Stimulated activated CD4-positive, alpha-beta T cell treated with anti-CD3 and anti-CD28 coated beads, TNF-alpha, amount 100 ng/mL, for 24 hours (primary cell): ENCODE measurements at regions not wholly inside any gene's neighbourhood (a gene's known extent, or its start where the extent isn't known, plus 50 kb on each side); places are given as distances from the start of the nearest gene placed in this dataset.

ENCODE experiments used
- DNase-seq, 3 experiments: peaks; one replicate each; pipeline ENCODE4 v3.0.0-alpha.2; 2020; ENCODE audit warnings: low read depth in 3 of 3

DNA sequence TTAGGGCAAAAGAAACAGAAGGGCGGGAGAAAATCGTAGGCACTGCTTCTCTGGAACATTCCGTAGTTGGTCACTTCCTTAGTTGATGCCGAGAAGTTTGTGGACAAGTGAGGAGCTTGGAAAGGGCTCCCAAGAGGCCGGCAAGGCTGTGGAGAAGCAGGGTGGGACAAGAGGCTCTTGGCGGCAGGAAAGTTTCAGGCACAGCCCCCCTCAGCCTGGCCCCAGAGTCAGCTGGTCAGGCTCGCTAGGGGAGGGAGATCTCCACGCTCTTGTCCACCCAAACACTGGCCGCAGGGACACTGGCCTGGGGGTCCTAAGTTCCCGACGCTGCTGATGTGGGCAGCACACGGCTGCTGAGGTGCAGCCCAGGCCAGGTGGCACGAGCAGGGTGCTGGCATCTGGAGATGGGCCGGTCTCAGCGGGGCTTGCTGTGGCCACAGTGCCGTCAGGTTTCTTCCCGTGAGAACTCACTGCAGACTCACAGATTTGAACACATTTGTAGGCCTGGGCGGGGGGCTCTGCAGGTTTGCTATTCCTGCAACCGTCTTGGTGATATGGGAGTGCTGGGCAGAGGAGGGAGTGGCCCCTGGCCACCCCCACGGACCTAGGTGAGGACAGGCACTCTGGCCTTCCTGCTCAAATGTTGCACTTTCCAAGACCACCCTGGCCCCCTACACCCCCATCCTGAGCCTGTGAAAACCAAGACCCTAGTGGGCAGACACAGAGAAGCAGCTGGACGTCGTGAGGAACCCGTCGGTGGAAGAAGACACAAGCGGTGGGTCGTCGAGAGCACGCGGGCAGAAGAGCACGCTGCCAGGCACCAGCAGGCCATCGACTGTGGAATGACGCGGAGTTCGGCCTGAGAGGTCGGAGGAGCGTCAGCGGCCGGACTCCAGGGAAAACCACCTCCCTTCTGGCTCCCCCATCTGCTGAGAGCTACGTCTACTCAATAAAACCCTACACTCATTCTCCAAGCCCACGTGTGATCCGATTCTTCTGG is 160.1 kb downstream of the ERMARD start:
- no peak for DNase-seq

DNA sequence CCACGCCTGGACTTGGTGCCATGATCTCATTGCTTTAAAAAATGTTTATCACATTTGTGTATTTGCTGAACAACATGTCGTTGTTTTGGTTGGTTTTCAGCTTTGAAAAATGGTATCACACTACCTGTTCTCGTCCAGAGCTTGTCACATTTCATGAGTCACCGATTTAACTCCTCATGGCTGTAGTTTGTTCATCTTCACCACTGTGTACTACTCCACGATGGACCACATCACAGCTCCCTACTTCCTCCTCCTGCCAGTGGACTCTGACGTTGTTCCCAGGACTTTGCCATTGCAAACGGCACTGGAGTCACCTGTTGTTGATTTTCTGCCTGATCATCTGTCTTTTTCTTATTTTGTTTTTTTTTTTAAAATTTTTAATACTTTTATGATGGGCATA is 157.7 kb downstream of the ERMARD start:
- no peak for DNase-seq

DNA sequence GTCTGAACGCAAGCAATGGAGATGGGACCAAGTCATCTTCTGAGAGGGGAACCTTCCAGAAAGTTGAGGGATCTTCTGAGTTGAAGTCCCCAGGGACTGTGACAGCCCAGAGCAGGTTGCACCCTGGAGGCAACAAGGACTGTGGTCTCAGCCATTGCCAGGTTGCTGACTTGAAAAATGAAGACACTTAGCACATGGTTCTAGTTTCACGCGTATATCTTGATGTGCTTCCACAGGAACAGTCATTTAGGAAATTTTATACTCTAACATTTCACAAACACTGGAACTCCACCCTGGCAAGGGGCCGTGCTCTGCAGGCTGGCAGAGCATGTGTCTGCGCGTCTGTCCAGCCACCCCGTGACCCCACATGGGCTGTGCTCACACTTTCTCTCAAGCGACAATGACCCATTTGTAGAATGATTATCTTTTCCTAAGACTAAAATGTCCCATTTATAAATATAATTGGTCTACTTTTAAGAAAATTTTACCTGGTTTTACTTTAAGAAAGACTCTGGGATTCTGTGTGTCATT is 157.0 kb downstream of the ERMARD start:
- DNase-seq: no peak

DNA sequence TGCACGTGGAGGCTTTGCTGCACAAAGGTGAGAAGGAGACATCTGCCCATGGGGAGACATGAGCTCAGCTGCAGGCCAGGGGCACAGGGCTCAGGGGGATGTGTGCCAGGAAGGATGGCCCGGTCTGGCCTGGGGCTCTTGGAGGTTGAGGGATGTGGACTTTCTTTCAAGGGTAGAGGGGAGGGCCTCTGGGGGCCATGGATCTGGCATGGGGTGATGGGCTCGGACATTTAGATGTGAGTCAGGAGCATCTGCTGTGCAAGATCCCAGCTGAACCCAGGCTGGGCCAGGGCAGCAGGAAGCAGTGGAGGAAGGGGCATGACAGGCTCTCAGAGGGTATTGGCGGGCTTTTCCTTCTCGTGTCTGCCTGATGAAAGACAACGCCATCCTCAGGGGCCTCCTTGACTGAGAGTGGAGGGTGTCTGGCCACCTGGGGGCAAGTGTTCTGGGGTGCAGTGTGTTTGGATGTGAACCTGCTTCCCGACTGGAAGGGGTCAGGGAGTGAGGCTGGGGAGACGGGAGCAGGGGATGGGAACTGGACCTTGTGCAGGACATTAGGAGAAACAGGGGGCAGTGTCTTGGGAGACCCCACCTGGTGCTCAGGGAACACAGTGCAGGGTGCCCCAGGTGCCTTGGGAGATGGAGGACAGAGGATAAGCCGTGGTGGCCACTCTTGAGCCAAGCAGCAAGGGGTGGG is 156.1 kb downstream of the ERMARD start:
- DNase-seq: no peak

DNA sequence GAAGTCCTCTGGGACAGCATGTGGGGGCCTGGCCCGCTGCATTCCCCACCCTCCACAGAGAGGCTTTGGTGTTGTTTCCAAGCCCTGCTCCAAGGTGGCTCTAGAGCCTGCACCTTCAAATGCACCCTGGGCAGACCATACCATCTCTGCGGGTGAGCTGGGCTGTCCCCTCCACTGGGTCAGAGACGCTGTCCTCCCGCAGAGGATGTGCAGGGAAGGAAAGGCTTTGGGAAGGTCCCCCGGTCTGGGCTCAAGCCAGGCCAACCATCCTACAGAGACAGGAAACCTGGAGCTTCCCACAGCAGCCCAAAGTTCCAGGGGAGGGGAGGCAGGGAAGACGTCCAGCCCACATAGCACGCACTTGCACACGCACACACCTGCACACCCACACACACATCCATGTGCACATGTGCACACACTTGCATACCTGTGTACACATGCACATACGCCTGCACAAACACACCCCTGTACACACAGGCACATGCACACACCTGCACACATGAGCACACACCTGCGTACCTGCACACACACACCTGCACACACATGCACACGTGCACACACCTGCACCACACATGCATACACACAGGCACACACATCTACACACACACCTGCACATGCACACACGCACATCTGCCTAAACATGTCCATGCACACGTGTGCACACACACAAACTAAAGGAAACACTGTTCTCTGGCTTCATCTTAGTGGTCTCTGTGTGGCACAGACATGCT is 155.4 kb downstream of the ERMARD start:
- no peak for DNase-seq

DNA sequence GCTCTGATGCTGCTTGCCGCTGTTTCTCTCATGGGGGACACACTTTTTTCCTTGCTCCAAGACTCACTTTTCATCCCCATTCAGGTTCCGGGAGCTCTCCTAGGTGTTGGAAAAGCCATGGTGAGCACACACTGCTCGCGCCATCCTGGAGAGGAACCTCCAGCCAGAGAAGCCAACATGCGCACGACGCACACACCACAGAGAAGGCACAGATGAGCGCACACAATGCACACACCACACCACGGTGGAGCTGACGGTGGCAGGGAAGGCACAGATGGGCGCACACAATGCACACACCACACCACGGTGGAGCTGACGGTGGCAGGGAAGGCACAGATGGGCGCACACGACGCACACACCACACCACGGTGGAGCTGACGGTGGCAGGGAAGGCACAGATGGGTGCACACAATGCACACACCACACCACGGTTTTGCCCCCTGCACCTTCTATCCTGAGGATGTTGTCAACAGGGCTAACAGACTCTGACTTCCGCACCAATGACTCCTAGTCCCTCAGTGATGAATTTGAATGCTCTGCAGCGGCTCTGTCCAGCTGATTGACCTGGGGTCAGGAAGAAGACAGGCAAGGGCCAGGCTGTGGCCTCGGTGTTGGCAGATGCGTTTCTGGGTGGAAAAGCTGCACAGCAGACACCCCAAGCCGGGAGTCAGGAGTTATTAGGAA is 154.7 kb downstream of the ERMARD start:
- DNase-seq: no peak

DNA sequence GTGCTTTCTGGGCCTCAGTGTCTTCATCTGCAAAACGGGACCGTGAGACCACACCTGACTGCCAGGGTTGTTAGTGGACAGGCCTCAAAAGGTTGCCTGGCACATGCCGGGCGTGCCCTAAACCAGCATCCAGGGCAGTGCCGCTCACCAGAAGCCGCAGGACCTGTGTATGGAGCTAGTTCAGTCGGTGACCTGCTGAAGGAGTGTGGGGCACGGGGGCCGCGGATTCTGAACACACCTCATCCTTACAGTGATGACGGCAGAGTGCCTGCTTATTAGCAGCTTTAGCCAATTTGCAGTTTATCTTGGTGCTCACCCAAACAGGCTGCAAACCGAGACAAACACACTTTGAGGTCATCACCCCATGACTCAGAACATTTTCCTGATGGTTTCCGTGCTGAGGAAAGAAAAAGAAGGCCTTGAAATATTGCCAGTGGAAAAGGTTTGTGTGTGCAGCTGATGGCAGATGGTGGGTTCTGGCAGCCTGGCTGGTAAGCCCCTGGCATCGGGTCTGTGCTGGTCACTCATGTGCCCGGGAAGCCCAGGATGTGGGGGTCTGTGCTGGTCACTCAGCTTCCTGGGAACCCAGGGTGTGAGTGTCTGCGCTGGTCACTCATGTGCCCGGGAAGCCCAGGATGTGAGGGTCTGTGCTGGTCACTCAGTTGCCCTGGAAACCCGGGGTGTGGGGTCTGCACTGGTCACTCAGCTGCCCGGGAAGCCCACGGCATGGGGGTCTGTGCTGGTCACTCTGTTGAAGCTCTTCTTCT is 153.8 kb downstream of the ERMARD start:
- no peak for DNase-seq

DNA sequence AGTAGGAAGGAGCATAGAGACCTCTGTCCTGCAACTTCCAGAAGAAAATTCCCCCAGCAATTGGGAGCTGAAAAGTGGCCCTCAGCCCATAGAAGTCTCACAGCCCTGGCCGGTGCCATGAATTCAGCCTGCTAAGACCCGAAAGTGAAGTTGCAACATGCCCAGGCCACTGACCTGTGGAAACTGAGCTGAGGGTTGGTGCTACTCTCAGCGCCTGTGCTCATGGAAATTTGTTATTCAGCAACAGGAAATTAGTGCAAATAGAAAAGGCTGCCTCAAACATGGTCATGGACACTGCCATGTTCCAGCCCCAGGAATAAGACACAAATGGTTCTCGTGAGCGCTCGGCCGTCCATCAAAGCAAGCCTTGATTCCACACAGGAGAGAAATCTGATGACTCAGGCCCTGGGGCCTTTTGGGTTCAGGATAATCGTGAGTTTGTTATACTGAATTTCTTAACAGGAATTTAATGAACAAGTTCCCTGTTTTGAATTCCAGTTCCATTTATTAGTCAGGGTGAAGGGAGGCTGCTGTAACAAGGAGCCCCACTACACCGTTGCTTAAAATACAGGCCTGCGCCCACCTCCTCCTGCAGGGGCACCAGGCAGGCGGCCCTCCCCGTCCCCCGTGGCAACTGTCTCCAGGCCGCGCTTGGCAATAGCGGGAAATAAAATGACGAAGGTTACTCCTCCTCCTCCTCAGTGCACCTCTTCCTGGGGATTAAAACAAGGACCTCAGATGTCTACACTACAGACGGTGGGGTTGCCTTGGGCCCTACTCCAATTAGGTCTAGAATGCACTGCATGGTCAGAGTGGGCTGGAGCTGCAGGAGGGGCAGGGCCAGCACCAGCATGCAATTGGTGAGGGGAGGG is 152.9 kb downstream of the ERMARD start:
- no peak for DNase-seq

DNA sequence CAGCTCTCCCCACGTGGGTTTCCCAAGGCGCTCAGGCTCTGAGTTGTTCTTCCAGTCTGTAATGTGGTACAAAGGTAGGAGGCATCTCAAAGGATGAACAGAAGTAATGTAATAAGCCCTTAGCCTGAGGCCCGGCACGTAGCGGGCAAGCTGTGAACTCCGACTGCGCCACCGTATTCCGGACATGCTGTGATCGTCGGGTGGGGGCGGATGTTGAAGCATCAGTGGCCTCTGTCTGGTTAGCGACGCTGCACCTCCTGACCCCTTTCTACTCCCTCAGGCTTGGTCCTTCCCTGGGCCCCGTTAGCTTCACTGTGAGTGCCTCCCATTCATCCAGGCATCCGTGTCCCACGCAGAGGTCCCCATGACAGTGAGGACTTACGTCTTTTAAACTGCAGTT is 151.7 kb downstream of the ERMARD start:
- DNase-seq: no peak

DNA sequence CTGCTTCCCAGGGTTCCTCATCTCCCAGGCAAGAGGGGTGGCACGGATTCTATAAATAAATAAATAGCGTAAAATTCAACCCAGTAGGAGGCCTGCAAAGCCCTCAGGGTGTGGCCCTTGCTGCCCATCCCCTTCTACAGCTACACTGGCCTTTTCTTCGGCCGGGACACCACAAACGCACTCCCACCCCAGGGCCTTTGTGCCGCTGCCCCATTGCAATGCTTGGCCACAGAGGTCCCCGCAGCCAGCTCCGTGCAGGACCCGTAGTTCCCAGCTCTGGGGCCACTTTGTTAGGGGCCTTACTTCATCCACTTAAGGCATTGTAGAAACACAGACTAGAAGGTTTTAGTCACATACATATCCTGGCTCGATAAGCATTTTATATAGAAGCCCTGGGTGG is 151.2 kb downstream of the ERMARD start:
- no peak for DNase-seq

DNA sequence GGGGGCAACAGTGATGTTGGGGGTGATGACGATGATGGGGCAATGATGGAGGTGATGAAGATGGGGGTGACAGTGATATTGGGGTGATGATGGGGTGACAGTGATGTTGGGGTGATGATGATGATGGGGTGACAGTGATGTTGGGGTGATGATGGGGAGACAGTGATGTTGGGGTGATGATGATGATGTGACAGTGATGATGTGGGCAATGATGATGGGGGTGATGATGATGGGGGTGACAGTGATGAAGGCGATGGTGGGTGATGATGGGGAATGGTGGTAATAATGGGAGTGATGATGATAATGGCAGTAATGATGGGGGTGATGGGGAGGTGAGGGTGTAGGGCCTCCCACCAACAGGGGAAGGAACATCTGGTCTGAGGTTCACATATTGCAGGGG is 150.6 kb downstream of the ERMARD start:
- DNase-seq: no peak

DNA sequence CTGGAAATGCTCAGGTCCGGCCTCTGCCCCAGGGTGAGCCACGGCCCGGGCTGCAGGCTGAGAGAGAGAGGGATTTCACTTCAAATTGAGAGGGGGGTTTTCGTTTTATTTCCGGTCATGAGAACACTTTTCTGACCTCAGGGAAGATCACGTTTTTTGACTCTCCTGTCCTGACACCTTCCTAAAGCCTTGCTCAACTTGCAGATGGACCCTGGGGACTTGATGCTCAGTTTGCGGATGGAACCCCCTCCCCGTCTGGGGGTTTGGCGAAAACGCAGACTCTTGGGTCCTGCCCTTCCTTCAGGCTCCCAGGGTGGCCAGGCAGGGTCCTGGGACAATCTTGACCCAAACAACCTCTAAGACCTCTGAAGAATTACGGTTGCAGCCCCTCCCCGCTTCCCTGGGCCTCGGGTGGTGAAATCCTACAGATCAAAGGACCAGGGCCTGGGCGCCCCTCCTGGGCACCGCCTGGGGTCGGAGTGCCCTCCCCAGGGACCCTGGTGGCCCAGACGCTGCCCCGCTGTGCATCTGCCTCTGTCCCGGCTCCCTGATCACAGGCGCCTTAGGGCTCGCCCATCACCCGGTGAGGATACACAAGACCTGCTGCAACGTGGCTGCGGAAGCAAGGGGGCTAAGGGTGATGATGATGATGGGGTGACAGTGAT is 148.2 kb downstream of the ERMARD start:
- DNase-seq: no peak

DNA sequence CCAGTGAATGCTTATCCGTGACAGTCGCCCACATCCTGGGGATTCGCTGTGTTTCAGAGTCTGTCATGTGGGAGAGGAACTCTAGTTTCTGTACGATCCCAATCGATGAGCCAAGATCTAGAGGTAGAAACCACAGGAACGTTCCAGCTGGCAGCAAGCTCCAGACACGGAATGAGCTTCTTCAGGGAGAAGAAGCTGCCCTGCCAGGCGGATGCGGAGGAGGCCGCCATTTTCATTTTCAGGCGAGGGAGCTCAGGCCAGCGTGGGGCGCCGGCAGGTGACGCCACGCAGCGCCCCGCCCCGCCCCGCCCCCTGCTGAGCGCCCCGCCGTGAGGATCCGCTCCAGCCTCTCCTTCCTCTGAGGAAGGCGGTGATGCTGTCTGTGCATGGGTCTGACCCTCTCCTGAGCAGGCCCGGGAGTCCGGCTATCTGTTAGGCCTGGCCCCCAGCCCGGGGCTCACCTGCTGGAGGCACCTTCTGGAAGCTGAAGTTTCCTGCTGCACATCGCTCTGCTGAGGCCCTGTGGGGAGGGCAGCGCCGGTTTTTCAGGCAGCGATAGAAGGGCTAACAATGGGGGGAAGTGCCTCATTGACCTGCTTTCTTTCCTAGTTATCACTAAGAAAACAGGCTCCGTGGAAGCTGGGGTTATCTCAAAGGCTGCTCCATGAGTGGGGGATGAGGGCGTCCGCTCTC is 147.5 kb downstream of the ERMARD start:
- DNase-seq: no peak

DNA sequence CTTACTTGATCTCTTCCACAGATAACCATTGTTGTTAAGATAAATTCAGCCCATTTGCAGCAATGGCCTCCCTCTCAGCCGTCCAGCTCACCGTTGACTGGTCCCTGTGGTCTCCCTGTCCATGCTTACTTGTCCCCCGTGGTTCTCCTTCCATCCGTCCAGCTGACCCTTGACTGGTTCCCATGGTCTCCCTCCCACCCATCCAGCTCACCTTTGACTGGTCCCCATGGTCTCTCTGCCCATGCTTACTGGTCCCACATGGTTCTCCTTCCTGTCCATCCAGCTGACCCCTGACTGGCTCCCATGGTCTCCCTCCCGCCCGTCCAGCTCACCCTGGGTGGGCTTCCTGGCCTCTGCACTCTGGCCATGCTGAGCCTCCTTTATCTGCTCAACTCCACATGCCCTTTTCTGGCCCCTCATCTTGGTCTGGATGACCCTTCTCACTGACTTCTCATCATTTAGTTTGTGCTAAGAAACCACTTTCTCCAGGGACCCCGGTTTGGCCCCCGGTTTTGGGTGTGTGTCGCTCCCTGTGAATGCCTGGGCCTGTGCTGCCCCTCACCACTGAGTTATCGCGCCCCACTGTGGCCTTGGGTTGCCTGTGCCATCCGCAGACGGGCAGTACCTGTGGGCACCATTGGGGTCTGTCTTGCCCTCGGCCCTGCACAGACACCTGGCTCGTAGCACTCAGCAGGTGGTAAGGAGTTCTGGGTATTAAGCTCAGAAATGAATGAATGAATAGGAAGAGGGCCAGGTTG is 146.4 kb downstream of the ERMARD start:
- DNase-seq: no peak

DNA sequence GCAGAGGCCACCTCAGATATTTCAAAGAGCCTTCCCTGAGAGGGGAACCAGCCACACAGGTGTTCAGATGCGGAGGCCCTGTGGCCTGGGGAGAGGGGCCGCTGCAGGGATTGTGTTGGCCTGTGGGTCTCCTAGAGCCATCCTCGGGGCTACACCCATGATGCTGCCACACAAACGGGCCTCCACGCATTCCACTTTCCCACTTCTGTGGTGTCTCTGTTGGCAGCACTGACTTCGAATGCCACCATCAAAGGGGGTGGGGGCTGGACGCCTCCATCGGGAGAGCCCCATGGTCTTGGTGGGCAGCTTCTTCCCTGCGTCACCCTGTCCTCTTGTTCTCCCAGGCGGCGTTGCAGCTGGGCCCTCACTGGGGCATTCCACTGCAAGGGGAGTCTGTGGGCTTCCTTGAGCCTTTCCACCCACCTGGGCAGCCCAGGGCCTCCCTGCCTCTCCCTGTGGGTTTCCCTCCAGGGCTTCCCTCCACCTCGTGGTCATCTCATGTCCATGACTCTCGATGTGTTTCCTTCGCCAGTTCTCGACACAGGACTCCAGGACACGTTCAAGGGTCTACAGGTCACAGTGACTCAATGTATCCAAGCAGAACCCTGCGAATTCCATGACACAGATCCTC is 145.5 kb downstream of the ERMARD start:
- no peak for DNase-seq

DNA sequence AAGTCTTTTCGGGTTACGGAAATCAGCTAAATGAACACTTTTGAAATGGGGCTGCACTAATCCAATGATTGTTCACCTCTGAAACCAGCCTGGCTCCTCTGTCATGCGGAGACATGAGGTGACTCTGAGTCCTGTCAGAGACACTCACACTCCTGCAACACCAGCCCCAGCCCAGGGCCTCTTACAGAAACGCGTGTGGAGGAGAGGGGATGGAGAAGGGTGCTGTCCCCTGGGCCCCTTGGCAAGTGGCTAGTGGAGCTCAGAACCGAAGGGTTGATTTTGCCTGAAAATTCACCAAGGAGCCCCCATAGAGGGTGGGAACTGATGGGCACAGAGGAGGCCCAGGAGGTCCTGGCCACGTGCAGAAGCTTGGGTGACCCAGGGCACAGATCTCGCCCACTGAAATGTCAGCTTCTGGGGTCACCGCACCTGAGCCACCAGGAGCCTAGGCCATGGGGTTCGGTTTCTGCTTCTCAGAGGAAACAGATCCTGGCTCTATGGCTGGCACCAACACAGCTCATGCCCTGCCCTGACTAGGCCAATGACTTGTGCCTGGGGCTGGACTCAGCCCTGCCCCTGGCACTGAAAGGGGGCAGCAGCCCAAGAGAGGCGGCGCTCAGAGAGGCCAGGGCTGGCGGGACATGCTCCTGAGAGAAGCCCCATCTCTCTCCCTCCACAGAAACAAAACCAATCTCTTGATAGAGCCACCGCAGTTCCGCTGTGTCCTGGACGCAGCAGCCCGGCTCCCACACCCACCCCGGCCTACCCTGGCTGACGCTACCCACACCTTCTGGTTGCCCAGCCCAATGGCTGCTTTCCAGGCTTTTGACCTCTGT is 144.7 kb downstream of the ERMARD start:
- no peak for DNase-seq
